ENCODE measurements at regions not wholly inside any gene's neighbourhood (a gene's known extent, or its start where the extent isn't known, plus 50 kb on each side); places are given as distances from the start of the nearest gene placed in this dataset.

- Histone ChIP-seq H3K4me1 (ENCODE audit: control insufficient read depth in 1 of 2, insufficient read depth in 2 of 2, low read length in 2 of 2) (no peaks in the 10 kb centered on the region), H3K9me3 (ENCODE audit: control insufficient read depth, low read length) (no peaks in the 10 kb centered on the region), H3K27me3 (ENCODE audit: control insufficient read depth in 1 of 2, insufficient read depth in 2 of 2, low read length in 1 of 2) (no peaks in the 10 kb centered on the region), H3K4me3 (ENCODE audit: low read length in 2 of 2) (no peak overlapping the region), H3K36me3 (ENCODE audit: control insufficient read depth in 1 of 2, insufficient read depth in 2 of 2, low read length in 1 of 2) (no peaks in the 10 kb centered on the region), H3K27ac (ENCODE audit: low read depth in 1 of 2, low read length in 2 of 2) (no peak overlapping the region)
- WGBS, 2 donors = 66% methylated on average over 5 of the region's 5 CpGs
- DNase-seq (no peak), ATAC-seq (ENCODE audit: low FRiP score) (no peak)
- intact Hi-C loops (cut with DNase I) = loop anchor here (5.0 to 10.0 kb wide), 4 partner anchors 165 to 1003 kb away; partner anchors contain the start of gene GALNT18 (in 1 of the 2)
Observed at GRCh38 chr11:11789735-11790369, 51.9 kb upstream of the USP47 start.

- H3K36me3 ChIP-seq (ENCODE audit: control insufficient read depth in 1 of 2, insufficient read depth in 2 of 2, low read length in 1 of 2) = peaks cover 0 to 2% of the 10 kb centered on the region in 2 donors
- DNase-seq (no peak), ATAC-seq (ENCODE audit: low FRiP score) (peak; percentile 7)
- intact Hi-C loops (cut with DNase I) = loop anchor here (5.0 to 10.0 kb wide), 4 partner anchors 163 to 1001 kb away; partner anchors contain the start of gene GALNT18 (in 1 of the 2)
- no peak overlapping the region for H3K4me3 ChIP-seq (ENCODE audit: low read length in 2 of 2)
- no peaks in the 10 kb centered on the region for H3K4me1 ChIP-seq (ENCODE audit: control insufficient read depth in 1 of 2, insufficient read depth in 2 of 2, low read length in 2 of 2)
- no peak overlapping the region for H3K27ac ChIP-seq (ENCODE audit: low read depth in 1 of 2, low read length in 2 of 2)
- WGBS, 2 donors = 39 to 43% methylated on average over 7 of the region's 7 CpGs
- no peaks in the 10 kb centered on the region for H3K9me3 ChIP-seq (ENCODE audit: control insufficient read depth, low read length)
- H3K27me3 ChIP-seq (ENCODE audit: control insufficient read depth in 1 of 2, insufficient read depth in 2 of 2, low read length in 1 of 2) = no peaks in the 10 kb centered on the region
Observed at GRCh38 chr11:11788063-11788710, 53.6 kb upstream of the USP47 start.

- Histone ChIP-seq H3K4me3 (ENCODE audit: low read length in 2 of 2) (no peak overlapping the region), H3K27me3 (ENCODE audit: control insufficient read depth in 1 of 2, insufficient read depth in 2 of 2, low read length in 1 of 2) (no peaks in the 10 kb centered on the region), H3K9me3 (ENCODE audit: control insufficient read depth, low read length) (no peaks in the 10 kb centered on the region), H3K36me3 (ENCODE audit: control insufficient read depth in 1 of 2, insufficient read depth in 2 of 2, low read length in 1 of 2) (peaks cover 0 to 2% of the 10 kb centered on the region in 2 donors), H3K4me1 (ENCODE audit: control insufficient read depth in 1 of 2, insufficient read depth in 2 of 2, low read length in 2 of 2) (no peaks in the 10 kb centered on the region), H3K27ac (ENCODE audit: low read depth in 1 of 2, low read length in 2 of 2) (no peak overlapping the region)
- 69% methylated on average over 7 of the region's 7 CpGs for WGBS, 2 donors
- intact Hi-C loops (cut with DNase I) = loop anchor here (2.0 to 10.0 kb wide), 5 partner anchors 163 to 1000 kb away; partner anchors contain the start of gene GALNT18 (in 1 of the 2)
- DNase-seq (peak; percentile 79 to 87), ATAC-seq (ENCODE audit: low FRiP score) (peak; percentile 86)
Observed at GRCh38 chr11:11787305-11788062, 54.3 kb upstream of the USP47 start.

GRCh38 chr11:11786771-11787170 is 55.0 kb upstream of the USP47 start:
- Histone ChIP-seq H3K4me1 (ENCODE audit: control insufficient read depth in 1 of 2, insufficient read depth in 2 of 2, low read length in 2 of 2) (no peaks in the 10 kb centered on the region), H3K27me3 (ENCODE audit: control insufficient read depth in 1 of 2, insufficient read depth in 2 of 2, low read length in 1 of 2) (no peaks in the 10 kb centered on the region), H3K27ac (ENCODE audit: low read depth in 1 of 2, low read length in 2 of 2) (no peak overlapping the region), H3K4me3 (ENCODE audit: low read length in 2 of 2) (no peak overlapping the region), H3K36me3 (ENCODE audit: control insufficient read depth in 1 of 2, insufficient read depth in 2 of 2, low read length in 1 of 2) (peaks cover 0 to 2% of the 10 kb centered on the region in 2 donors), H3K9me3 (ENCODE audit: control insufficient read depth, low read length) (no peaks in the 10 kb centered on the region)
- DNase-seq = no peak
- WGBS, 2 donors = 70 to 71% methylated on average over 4 of the region's 4 CpGs
- intact Hi-C loops (cut with DNase I) = loop anchor here (2.0 to 10.0 kb wide), 5 partner anchors 162 to 999 kb away; partner anchors contain the start of gene GALNT18 (in 1 of the 2)
- peak; percentile 65 for ATAC-seq (ENCODE audit: low FRiP score)

GRCh38 chr11:11786234-11786633 is 55.5 kb upstream of the USP47 start:
- Histone ChIP-seq H3K36me3 (ENCODE audit: control insufficient read depth in 1 of 2, insufficient read depth in 2 of 2, low read length in 1 of 2) (peaks cover 0 to 2% of the 10 kb centered on the region in 2 donors), H3K27me3 (ENCODE audit: control insufficient read depth in 1 of 2, insufficient read depth in 2 of 2, low read length in 1 of 2) (no peaks in the 10 kb centered on the region), H3K4me1 (ENCODE audit: control insufficient read depth in 1 of 2, insufficient read depth in 2 of 2, low read length in 2 of 2) (no peaks in the 10 kb centered on the region), H3K9me3 (ENCODE audit: control insufficient read depth, low read length) (no peaks in the 10 kb centered on the region), H3K27ac (ENCODE audit: low read depth in 1 of 2, low read length in 2 of 2) (no peak overlapping the region), H3K4me3 (ENCODE audit: low read length in 2 of 2) (no peak overlapping the region)
- intact Hi-C loops (cut with DNase I) = loop anchor here (2.0 to 10.0 kb wide), 5 partner anchors 161 to 999 kb away; partner anchors contain the start of gene GALNT18 (in 1 of the 2)
- ATAC-seq (ENCODE audit: low FRiP score) (no peak), DNase-seq (no peak)
- 93 to 98% methylated on average over 5 of the region's 5 CpGs for WGBS, 2 donors

GRCh38 chr11:11782532-11783110 is 59.2 kb upstream of the USP47 start:
- H3K27me3 ChIP-seq (ENCODE audit: control insufficient read depth in 1 of 2, insufficient read depth in 2 of 2, low read length in 1 of 2) = no peaks in the 10 kb centered on the region
- WGBS, 2 donors = 89 to 95% methylated on average over 3 of the region's 3 CpGs
- no peak for DNase-seq
- no peaks in the 10 kb centered on the region for H3K9me3 ChIP-seq (ENCODE audit: control insufficient read depth, low read length)
- H3K4me1 ChIP-seq (ENCODE audit: control insufficient read depth in 1 of 2, insufficient read depth in 2 of 2, low read length in 2 of 2) = no peaks in the 10 kb centered on the region
- no peak overlapping the region for H3K27ac ChIP-seq (ENCODE audit: low read depth in 1 of 2, low read length in 2 of 2)
- intact Hi-C loops (cut with DNase I) = loop anchor here (10.0 kb wide), 3 partner anchors 158 to 988 kb away; partner anchors contain the start of gene GALNT18 (in 1 of the 2)
- H3K4me3 ChIP-seq (ENCODE audit: low read length in 2 of 2) = no peak overlapping the region
- ATAC-seq (ENCODE audit: low FRiP score) = no peak
- peaks cover 0 to 2% of the 10 kb centered on the region in 2 donors for H3K36me3 ChIP-seq (ENCODE audit: control insufficient read depth in 1 of 2, insufficient read depth in 2 of 2, low read length in 1 of 2)

GRCh38 chr11:11780858-11781257 is 60.9 kb upstream of the USP47 start:
- DNase-seq (no peak), ATAC-seq (ENCODE audit: low FRiP score) (no peak)
- Histone ChIP-seq H3K27me3 (ENCODE audit: control insufficient read depth in 1 of 2, insufficient read depth in 2 of 2, low read length in 1 of 2) (no peaks in the 10 kb centered on the region), H3K4me1 (ENCODE audit: control insufficient read depth in 1 of 2, insufficient read depth in 2 of 2, low read length in 2 of 2) (no peaks in the 10 kb centered on the region), H3K4me3 (ENCODE audit: low read length in 2 of 2) (no peak overlapping the region), H3K9me3 (ENCODE audit: control insufficient read depth, low read length) (no peaks in the 10 kb centered on the region), H3K27ac (ENCODE audit: low read depth in 1 of 2, low read length in 2 of 2) (no peak overlapping the region), H3K36me3 (ENCODE audit: control insufficient read depth in 1 of 2, insufficient read depth in 2 of 2, low read length in 1 of 2) (peaks cover 0 to 2% of the 10 kb centered on the region in 2 donors)
- intact Hi-C loops (cut with DNase I) = loop anchor here (10.0 kb wide), 3 partner anchors 156 to 986 kb away; partner anchors contain the start of gene GALNT18 (in 1 of the 2)
- WGBS, 2 donors = 81 to 84% methylated on average over 8 of the region's 8 CpGs

- no peak overlapping the region for H3K27ac ChIP-seq (ENCODE audit: low read depth in 1 of 2, low read length in 2 of 2)
- H3K9me3 ChIP-seq (ENCODE audit: control insufficient read depth, low read length) = no peaks in the 10 kb centered on the region
- H3K4me1 ChIP-seq (ENCODE audit: control insufficient read depth in 1 of 2, insufficient read depth in 2 of 2, low read length in 2 of 2) = no peaks in the 10 kb centered on the region
- intact Hi-C loops (cut with DNase I) = loop anchor here (10.0 kb wide), 4 partner anchors 75 to 985 kb away; partner anchors contain the start of gene GALNT18 (in 1 of the 2)
- H3K4me3 ChIP-seq (ENCODE audit: low read length in 2 of 2) = no peak overlapping the region
- no peak for ATAC-seq (ENCODE audit: low FRiP score)
- DNase-seq = no peak
- no peaks in the 10 kb centered on the region for H3K27me3 ChIP-seq (ENCODE audit: control insufficient read depth in 1 of 2, insufficient read depth in 2 of 2, low read length in 1 of 2)
- peaks cover 0 to 2% of the 10 kb centered on the region in 2 donors for H3K36me3 ChIP-seq (ENCODE audit: control insufficient read depth in 1 of 2, insufficient read depth in 2 of 2, low read length in 1 of 2)
- 70 to 73% methylated on average over 2 of the region's 2 CpGs for WGBS, 2 donors
Observed at GRCh38 chr11:11779975-11780374, 61.8 kb upstream of the USP47 start.
